HUES64 (cell line): ENCODE measurements at regions not wholly inside any gene's neighbourhood (a gene's known extent, or its start where the extent isn't known, plus 50 kb on each side); places are given as distances from the start of the nearest gene placed in this dataset.
"Not testable (repeated sequence)": the region's sequence is repeated elsewhere in the genome, so short reads cannot be mapped to it uniquely, and the experiment has no call there.

Experiments used
- H3K27ac ChIP-seq: 2 replicates; pipeline ENCODE4 v1.7.0; 2013; ENCODE audit warnings: low read depth, low read length, inconsistent platforms
- H3K27me3 ChIP-seq: 2 replicates; pipeline ENCODE4 v1.6.1; 2013; ENCODE audit warnings: mild to moderate bottlenecking, low read length; ENCODE audit not compliant: insufficient read depth
- H3K36me3 ChIP-seq: 2 replicates; pipeline ENCODE4 v1.6.1; 2013; ENCODE audit warnings: mild to moderate bottlenecking, low read length; ENCODE audit not compliant: insufficient read depth
- H3K4me1 ChIP-seq: 2 replicates; pipeline ENCODE4 v1.6.1; 2013; ENCODE audit warnings: mild to moderate bottlenecking, low read length, moderate library complexity; ENCODE audit not compliant: insufficient read depth
- H3K4me3 ChIP-seq: 2 replicates; pipeline ENCODE4 v1.5.1; 2013; ENCODE audit warnings: mild to moderate bottlenecking, low read length, moderate library complexity
- H3K9ac ChIP-seq: 2 replicates; pipeline ENCODE4 v1.6.1; 2013; ENCODE audit warnings: mild to moderate bottlenecking, low read depth, low read length
- H3K9me3 ChIP-seq: 2 replicates; pipeline ENCODE4 v1.6.1; 2013; ENCODE audit warnings: low read depth, low read length; ENCODE audit not compliant: insufficient read depth
- WGBS: fragments of 150-250, 120-280 bp; methylation state at CpG from one replicate; pipeline ENCODE4 v1.1.7; 2013; ENCODE audit warnings: missing lambda C conversion rate; 5-methylcytosine and 5-hydroxymethylcytosine counted together

GRCh38 chr1:83457281-83457680, 541.7 kb downstream of the TTLL7 start:
- not testable (repeated sequence) for H3K27me3 ChIP-seq, H3K27ac ChIP-seq, H3K9ac ChIP-seq, H3K4me1 ChIP-seq, H3K36me3 ChIP-seq, H3K9me3 ChIP-seq, H3K4me3 ChIP-seq
- 100% methylated on average over 1 of the region's 2 CpGs for WGBS

- not testable (repeated sequence) for H3K27me3 ChIP-seq, H3K9ac ChIP-seq, H3K9me3 ChIP-seq, H3K36me3 ChIP-seq, H3K4me3 ChIP-seq, H3K27ac ChIP-seq, H3K4me1 ChIP-seq
- 90% methylated on average over 1 of the region's 1 CpG for WGBS
Observed at GRCh38 chr1:83455753-83456152, 543.2 kb downstream of the TTLL7 start.

GRCh38 chr1:83445873-83446272, 553.1 kb downstream of the TTLL7 start:
- 88% methylated on average over 1 of the region's 3 CpGs for WGBS
- not testable (repeated sequence) for H3K4me1 ChIP-seq, H3K9me3 ChIP-seq, H3K27ac ChIP-seq, H3K9ac ChIP-seq, H3K36me3 ChIP-seq, H3K4me3 ChIP-seq, H3K27me3 ChIP-seq

- not testable (repeated sequence) for H3K9ac ChIP-seq, H3K4me3 ChIP-seq, H3K9me3 ChIP-seq, H3K36me3 ChIP-seq, H3K4me1 ChIP-seq, H3K27ac ChIP-seq, H3K27me3 ChIP-seq
- no CpG with 5 or more reads among the region's 3 CpGs for WGBS
Observed at GRCh38 chr1:83442412-83442811, 556.5 kb downstream of the TTLL7 start.

GRCh38 chr1:83440586-83440985, 558.3 kb downstream of the TTLL7 start:
- WGBS = 100% methylated on average over 2 of the region's 3 CpGs
- H3K4me1 ChIP-seq, H3K4me3 ChIP-seq, H3K36me3 ChIP-seq, H3K27ac ChIP-seq, H3K9me3 ChIP-seq, H3K9ac ChIP-seq, H3K27me3 ChIP-seq: not testable (repeated sequence)

GRCh38 chr1:83440021-83440420, 558.9 kb downstream of the TTLL7 start:
- H3K9ac ChIP-seq = not testable (repeated sequence)
- 100% methylated on average over 1 of the region's 1 CpG for WGBS

GRCh38 chr1:83438316-83438715, 560.6 kb downstream of the TTLL7 start:
- not testable (repeated sequence) for H3K27me3 ChIP-seq, H3K4me3 ChIP-seq, H3K4me1 ChIP-seq, H3K9ac ChIP-seq, H3K9me3 ChIP-seq, H3K36me3 ChIP-seq, H3K27ac ChIP-seq
- 100% methylated on average over 1 of the region's 1 CpG for WGBS

More at GRCh38 chr1:83440021-83440420, 558.9 kb downstream of the TTLL7 start:
- H3K9me3 ChIP-seq, H3K27ac ChIP-seq, H3K4me3 ChIP-seq, H3K4me1 ChIP-seq, H3K36me3 ChIP-seq, H3K27me3 ChIP-seq: not testable (repeated sequence)

- not testable (repeated sequence) for H3K27me3 ChIP-seq, H3K4me1 ChIP-seq, H3K9ac ChIP-seq, H3K9me3 ChIP-seq, H3K27ac ChIP-seq, H3K36me3 ChIP-seq, H3K4me3 ChIP-seq
- no CpG with 5 or more reads among the region's 2 CpGs for WGBS
Observed at GRCh38 chr1:83435336-83435735, 563.6 kb downstream of the TTLL7 start.

- H3K4me1 ChIP-seq, H3K9ac ChIP-seq, H3K9me3 ChIP-seq, H3K36me3 ChIP-seq, H3K27me3 ChIP-seq, H3K4me3 ChIP-seq, H3K27ac ChIP-seq: not testable (repeated sequence)
- 96% methylated on average over 2 of the region's 2 CpGs for WGBS
Observed at GRCh38 chr1:83427566-83427965, 571.4 kb downstream of the TTLL7 start.

GRCh38 chr1:83423382-83423781, 575.5 kb downstream of the TTLL7 start:
- H3K9ac ChIP-seq, H3K4me1 ChIP-seq, H3K9me3 ChIP-seq, H3K36me3 ChIP-seq, H3K27me3 ChIP-seq, H3K4me3 ChIP-seq, H3K27ac ChIP-seq: not testable (repeated sequence)
- 95% methylated on average over 5 of the region's 6 CpGs for WGBS

- Histone ChIP-seq H3K4me3 (no peak overlapping the region), H3K4me1 (no peaks in the 10 kb centered on the region), H3K9ac (no peak overlapping the region), H3K27me3 (no peaks in the 10 kb centered on the region), H3K36me3 (no peaks in the 10 kb centered on the region), H3K9me3 (no peaks in the 10 kb centered on the region), H3K27ac (no peak overlapping the region)
- WGBS = 100% methylated on average over 1 of the region's 1 CpG
Observed at GRCh38 chr1:83418558-83418957, 580.4 kb downstream of the TTLL7 start.

- not testable (repeated sequence) for H3K27ac ChIP-seq, H3K4me1 ChIP-seq, H3K9ac ChIP-seq, H3K4me3 ChIP-seq, H3K36me3 ChIP-seq, H3K9me3 ChIP-seq, H3K27me3 ChIP-seq
- no CpG with 5 or more reads among the region's 6 CpGs for WGBS
Observed at GRCh38 chr1:83413839-83414107, 585.2 kb downstream of the TTLL7 start.
